ENCODE measurements at regions not wholly inside any gene's neighbourhood (a gene's known extent, or its start where the extent isn't known, plus 50 kb on each side); places are given as distances from the start of the nearest gene placed in this dataset.

- H3K4me3 ChIP-seq (ENCODE audit: low read depth, poor library complexity, severe bottlenecking): no peak overlapping the region
- DNase-seq (ENCODE audit: low spot score in 2 of 2): no peak
- intact Hi-C loops (cut with DNase I; ENCODE audit: low total_unique reads): no loop called here
- 49 to 65% methylated on average over 3 of the region's 3 CpGs for WGBS, 2 donors
- no peak for TF ChIP-seq POLR2A (IDR thresholded peaks at IDR 0.05)
- TF ChIP-seq CTCF (IDR thresholded peaks at IDR 0.05): no peak
Observed at GRCh38 chr5:5063533-5063953, 76.6 kb upstream of the ADAMTS16 start.

GRCh38 chr5:5065472-5065871, 74.7 kb upstream of the ADAMTS16 start:
- intact Hi-C loops (cut with DNase I; ENCODE audit: low total_unique reads): no loop called here
- no peak overlapping the region for H3K4me3 ChIP-seq (ENCODE audit: low read depth, poor library complexity, severe bottlenecking)
- 75 to 79% methylated on average over 4 of the region's 4 CpGs for WGBS, 2 donors
- no peak for DNase-seq (ENCODE audit: low spot score in 2 of 2)
- TF ChIP-seq POLR2A (IDR thresholded peaks at IDR 0.05) (no peak), CTCF (IDR thresholded peaks at IDR 0.05) (no peak)

- intact Hi-C loops (cut with DNase I; ENCODE audit: low total_unique reads): no loop called here
- WGBS, 2 donors: 38 to 39% methylated on average over 6 of the region's 6 CpGs
- DNase-seq (ENCODE audit: low spot score in 2 of 2): no peak
- no peak overlapping the region for H3K4me3 ChIP-seq (ENCODE audit: low read depth, poor library complexity, severe bottlenecking)
- TF ChIP-seq POLR2A (IDR thresholded peaks at IDR 0.05): no peak
- TF ChIP-seq CTCF (IDR thresholded peaks at IDR 0.05): no peak
Observed at GRCh38 chr5:5066276-5067186, 73.6 kb upstream of the ADAMTS16 start.

GRCh38 chr5:5069851-5070250, 70.3 kb upstream of the ADAMTS16 start:
- WGBS, 2 donors: 63 to 65% methylated on average over 5 of the region's 5 CpGs
- intact Hi-C loops (cut with DNase I; ENCODE audit: low total_unique reads): no loop called here
- H3K4me3 ChIP-seq (ENCODE audit: low read depth, poor library complexity, severe bottlenecking): no peak overlapping the region
- no peak for DNase-seq (ENCODE audit: low spot score in 2 of 2)
- TF ChIP-seq POLR2A (IDR thresholded peaks at IDR 0.05): no peak
- TF ChIP-seq CTCF (IDR thresholded peaks at IDR 0.05): no peak

- DNase-seq (ENCODE audit: low spot score in 2 of 2): no peak
- no peak overlapping the region for H3K4me3 ChIP-seq (ENCODE audit: low read depth, poor library complexity, severe bottlenecking)
- WGBS, 2 donors: 83 to 89% methylated on average over 5 of the region's 5 CpGs
- no peak for TF ChIP-seq POLR2A (IDR thresholded peaks at IDR 0.05)
- TF ChIP-seq CTCF (IDR thresholded peaks at IDR 0.05): no peak
- intact Hi-C loops (cut with DNase I; ENCODE audit: low total_unique reads): no loop called here
Observed at GRCh38 chr5:5071554-5071953, 68.6 kb upstream of the ADAMTS16 start.
